GM10266 (cell line): ENCODE measurements at regions not wholly inside any gene's neighbourhood (a gene's known extent, or its start where the extent isn't known, plus 50 kb on each side); places are given as distances from the start of the nearest gene placed in this dataset.

Experiments used
- DNase-seq: peaks from one replicate; pipeline ENCODE4 v3.0.0; 2012; ENCODE audit errors: extremely low spot score
- TF ChIP-seq, protein P1 (sequence below): IDR thresholded peaks from 2 replicates; pipeline ENCODE4 v1.5.1; 2012; ENCODE audit warnings: mild to moderate bottlenecking, low read depth; ENCODE audit not compliant: control insufficient read depth, insufficient read depth; ENCODE audit errors: missing control alignments

DNA sequence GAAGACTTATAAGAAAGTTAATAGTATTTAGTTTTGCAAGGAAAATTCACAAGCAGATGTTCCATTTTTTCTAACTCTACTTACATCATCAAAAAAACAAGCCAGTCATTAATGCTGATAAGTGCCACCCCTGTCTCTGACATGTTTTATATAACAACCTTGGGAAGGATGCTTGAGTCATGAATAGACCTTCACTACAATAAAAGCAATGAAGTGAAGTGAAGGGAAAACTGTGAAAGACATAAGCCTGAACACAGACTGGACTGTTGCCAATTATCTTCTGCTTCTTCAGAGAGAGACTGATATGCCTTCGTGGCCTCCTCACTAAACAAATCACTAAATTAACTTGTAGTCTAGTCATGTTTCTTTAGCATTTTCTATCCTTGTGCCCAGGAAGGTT is 353.2 kb downstream of the PDHA2 start:
- no peak for DNase-seq
- TF ChIP-seq, protein P1, sequence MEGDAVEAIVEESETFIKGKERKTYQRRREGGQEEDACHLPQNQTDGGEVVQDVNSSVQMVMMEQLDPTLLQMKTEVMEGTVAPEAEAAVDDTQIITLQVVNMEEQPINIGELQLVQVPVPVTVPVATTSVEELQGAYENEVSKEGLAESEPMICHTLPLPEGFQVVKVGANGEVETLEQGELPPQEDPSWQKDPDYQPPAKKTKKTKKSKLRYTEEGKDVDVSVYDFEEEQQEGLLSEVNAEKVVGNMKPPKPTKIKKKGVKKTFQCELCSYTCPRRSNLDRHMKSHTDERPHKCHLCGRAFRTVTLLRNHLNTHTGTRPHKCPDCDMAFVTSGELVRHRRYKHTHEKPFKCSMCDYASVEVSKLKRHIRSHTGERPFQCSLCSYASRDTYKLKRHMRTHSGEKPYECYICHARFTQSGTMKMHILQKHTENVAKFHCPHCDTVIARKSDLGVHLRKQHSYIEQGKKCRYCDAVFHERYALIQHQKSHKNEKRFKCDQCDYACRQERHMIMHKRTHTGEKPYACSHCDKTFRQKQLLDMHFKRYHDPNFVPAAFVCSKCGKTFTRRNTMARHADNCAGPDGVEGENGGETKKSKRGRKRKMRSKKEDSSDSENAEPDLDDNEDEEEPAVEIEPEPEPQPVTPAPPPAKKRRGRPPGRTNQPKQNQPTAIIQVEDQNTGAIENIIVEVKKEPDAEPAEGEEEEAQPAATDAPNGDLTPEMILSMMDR = no peak

DNA sequence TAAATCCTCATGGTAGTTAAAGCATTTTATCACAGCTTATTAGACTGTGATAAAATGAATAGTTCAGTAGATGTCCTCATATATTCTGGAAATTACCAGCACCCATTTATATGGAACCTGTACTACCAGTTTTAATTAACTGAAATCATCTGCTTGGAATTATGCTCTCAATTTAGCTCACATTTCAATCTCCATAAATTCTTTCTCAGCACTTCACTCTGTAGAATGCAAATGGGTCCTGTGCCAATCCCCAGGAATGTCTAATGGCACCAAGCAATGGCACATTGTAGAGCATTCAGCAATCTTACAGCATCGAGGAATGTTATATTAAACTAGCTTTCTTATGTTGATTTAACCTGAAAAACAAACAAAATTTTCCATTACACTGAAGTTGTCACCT is 355.1 kb downstream of the PDHA2 start:
- DNase-seq = no peak
- TF ChIP-seq, protein P1 = no peak

DNA sequence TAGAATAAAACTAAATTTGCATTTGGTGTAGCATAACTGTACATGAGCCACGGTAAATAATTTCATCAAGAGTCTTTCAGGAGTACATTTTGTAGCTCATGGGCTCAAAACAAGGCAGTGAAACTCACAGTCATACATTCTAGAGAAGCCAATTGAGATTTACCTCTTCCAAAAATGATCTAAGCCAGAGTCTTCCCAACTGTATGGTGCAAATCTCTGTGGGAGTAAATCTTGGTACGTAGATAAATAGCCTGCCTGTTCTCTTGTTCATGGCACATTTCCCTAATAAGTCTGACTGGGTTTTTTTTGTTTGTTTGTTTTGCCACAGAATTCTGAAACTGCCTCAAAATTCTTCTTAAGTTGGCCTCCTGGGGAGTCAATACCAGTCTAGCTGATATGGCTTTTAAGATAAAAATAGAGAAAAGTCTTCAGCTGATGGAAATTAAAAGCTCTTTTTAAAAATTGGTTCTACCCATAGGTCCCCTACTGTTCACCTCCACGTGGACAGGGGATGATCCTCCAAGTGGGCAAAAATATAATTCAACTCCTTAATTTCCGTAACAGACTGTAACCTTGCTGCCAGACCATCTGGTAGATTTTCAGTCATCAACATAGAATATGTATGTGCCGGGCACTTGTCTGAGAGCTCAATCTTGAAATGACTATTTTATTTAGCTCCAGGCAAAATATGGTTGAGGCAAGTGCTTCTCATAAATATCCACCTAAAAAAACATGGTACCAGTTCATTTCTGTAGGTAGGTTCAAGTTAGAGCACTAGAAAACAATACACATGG is 365.4 kb downstream of the PDHA2 start:
- TF ChIP-seq, protein P1 = no peak
- DNase-seq = no peak

DNA sequence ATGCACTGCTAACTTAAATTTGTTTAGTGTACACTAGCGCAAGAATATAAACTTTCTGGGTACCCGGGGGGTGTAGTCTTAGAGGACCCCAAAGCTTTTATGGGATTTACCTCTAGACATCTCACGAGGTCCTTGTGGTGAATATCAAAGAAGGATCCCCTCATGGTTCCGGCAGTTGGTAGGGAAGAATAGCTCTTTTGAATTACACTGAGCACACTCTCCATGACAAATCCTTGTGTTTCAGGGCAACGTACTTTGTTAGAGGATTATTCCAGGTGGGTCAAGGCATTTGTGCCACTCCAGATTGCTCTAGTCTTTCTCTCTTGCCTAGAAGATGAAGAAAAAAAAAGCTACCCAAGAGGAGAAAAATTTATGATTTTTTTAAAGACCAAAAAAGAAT is 387.6 kb downstream of the PDHA2 start:
- no peak for DNase-seq
- TF ChIP-seq, protein P1 = no peak

DNA sequence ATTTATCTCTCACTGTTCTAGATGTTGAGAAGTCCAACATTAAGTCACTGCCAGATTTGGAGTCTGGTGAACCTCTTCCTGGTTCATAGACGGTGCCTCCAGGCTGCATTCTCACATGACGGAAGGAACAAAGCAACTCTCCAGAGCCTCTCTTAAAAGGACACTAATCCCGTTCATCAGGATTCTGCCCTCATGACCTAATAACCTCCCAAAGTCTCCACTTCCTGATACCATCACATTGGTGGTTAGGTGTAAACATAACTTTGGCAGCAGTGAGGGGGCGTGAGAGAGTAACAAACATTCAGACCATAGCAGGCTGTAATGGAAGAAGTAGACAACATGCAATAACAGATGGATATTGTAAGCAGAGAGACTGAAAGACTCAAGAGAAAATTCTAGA is 388.6 kb downstream of the PDHA2 start:
- no peak for DNase-seq
- TF ChIP-seq, protein P1 = no peak

DNA sequence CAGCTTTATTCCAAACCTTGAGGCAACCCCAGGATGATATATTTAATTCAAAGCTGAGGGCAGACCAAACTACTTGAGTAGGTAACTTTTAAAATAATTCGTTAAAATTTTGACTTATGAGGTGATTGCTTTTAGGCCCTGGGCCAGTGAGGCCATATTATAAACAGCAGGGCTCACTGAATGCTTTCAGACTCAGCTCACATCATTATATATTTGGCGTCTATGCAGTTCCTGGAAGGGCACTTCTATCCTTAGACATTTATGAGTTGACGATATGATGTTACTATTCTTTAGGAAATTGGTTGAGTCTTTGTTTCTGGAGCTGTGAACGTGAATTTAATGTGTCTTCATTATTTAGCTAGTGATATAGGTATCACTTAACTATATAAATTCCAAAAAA is 400.1 kb downstream of the PDHA2 start:
- TF ChIP-seq, protein P1 = no peak
- DNase-seq = no peak

DNA sequence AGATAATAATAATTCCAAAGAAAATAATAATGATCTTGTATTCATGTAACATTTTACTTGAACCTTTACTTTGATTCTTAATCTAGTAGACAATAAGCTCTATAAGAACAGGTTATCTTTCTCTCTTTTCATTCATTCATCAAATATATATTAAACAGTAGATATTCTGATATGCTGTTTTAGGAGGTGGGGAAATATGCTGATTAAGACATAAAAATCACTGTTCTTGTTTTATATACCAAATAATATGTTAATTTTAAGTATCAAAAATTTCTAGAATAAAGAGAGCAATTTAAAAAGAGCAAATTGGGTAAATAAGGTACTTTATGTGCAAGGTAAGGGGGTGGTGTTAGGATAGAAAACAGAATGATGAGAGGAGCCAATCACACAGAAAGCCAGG is 401.9 kb downstream of the PDHA2 start:
- DNase-seq = no peak
- TF ChIP-seq, protein P1 = no peak
